Thoracic aorta (tissue), 2 donors: ENCODE measurements at regions not wholly inside any gene's neighbourhood (a gene's known extent, or its start where the extent isn't known, plus 50 kb on each side); places are given as distances from the start of the nearest gene placed in this dataset.

Experiments
- ATAC-seq: fragments of 150-250 bp; one replicate; pipeline ENCODE4 v1.8.0; 2017; ENCODE audit warnings: low read depth; ENCODE audit not compliant: insufficient number of reproducible peaks, low FRiP score
- DNase-seq: peaks from one replicate; pipeline ENCODE4 v3.0.0-alpha.2; 2020; ENCODE audit warnings: low spot score
- H3K27ac ChIP-seq, 2 donors: fragments of 200-600 bp; sonication (generic); 1 replicate in 1 of 2; 2 replicates in 1 of 2; pipeline ENCODE4 v1.5.1; 2016; ENCODE audit warnings: mild to moderate bottlenecking in 2 of 2, moderate library complexity in 2 of 2
- H3K27me3 ChIP-seq: fragments of 200-600 bp; sonication (generic); replicated peaks from 2 replicates; pipeline ENCODE4 v1.6.0; 2016; ENCODE audit warnings: mild to moderate bottlenecking; ENCODE audit not compliant: insufficient read depth
- H3K36me3 ChIP-seq: fragments of 200-600 bp; sonication (generic); one replicate; pipeline ENCODE4 v1.5.1; 2016
- H3K4me1 ChIP-seq, 2 donors: fragments of 200-600 bp; sonication (generic); 1 replicate in 1 of 2; 2 replicates in 1 of 2; pipeline versions ENCODE4 v1.5.1 to v1.6.0; 2016; ENCODE audit warnings: low read depth in 2 of 2, mild to moderate bottlenecking in 1 of 2; ENCODE audit not compliant: control insufficient read depth in 1 of 2
- H3K4me3 ChIP-seq: fragments of 200-600 bp; sonication (generic); 2 replicates; pipeline ENCODE4 v1.5.1; 2016; ENCODE audit warnings: mild to moderate bottlenecking
- H3K9me3 ChIP-seq: fragments of 200-600 bp; sonication (generic); 2 replicates; pipeline ENCODE4 v1.5.1; 2016
- TF ChIP-seq, protein P1 (sequence below): fragments of 200-600 bp; sonication (generic); IDR thresholded peaks from one replicate; pipeline ENCODE4 v1.5.1; 2019; ENCODE audit warnings: antibody characterized with exemption

GRCh38 chr9:108750661-108751215 lies 105.0 kb downstream of the ACTL7B start:
- H3K9me3 ChIP-seq, result no peaks in the 10 kb centered on the region
- H3K27ac ChIP-seq, result no peak overlapping the region
- H3K4me3 ChIP-seq, result no peak overlapping the region
- H3K4me1 ChIP-seq, result peaks cover 0 to 3% of the 10 kb centered on the region in 2 donors
- no peak for ATAC-seq
- DNase-seq, result no peak
- TF ChIP-seq, protein P1, sequence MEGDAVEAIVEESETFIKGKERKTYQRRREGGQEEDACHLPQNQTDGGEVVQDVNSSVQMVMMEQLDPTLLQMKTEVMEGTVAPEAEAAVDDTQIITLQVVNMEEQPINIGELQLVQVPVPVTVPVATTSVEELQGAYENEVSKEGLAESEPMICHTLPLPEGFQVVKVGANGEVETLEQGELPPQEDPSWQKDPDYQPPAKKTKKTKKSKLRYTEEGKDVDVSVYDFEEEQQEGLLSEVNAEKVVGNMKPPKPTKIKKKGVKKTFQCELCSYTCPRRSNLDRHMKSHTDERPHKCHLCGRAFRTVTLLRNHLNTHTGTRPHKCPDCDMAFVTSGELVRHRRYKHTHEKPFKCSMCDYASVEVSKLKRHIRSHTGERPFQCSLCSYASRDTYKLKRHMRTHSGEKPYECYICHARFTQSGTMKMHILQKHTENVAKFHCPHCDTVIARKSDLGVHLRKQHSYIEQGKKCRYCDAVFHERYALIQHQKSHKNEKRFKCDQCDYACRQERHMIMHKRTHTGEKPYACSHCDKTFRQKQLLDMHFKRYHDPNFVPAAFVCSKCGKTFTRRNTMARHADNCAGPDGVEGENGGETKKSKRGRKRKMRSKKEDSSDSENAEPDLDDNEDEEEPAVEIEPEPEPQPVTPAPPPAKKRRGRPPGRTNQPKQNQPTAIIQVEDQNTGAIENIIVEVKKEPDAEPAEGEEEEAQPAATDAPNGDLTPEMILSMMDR, result no peak
- no peaks in the 10 kb centered on the region for H3K36me3 ChIP-seq
- no peaks in the 10 kb centered on the region for H3K27me3 ChIP-seq

DNA sequence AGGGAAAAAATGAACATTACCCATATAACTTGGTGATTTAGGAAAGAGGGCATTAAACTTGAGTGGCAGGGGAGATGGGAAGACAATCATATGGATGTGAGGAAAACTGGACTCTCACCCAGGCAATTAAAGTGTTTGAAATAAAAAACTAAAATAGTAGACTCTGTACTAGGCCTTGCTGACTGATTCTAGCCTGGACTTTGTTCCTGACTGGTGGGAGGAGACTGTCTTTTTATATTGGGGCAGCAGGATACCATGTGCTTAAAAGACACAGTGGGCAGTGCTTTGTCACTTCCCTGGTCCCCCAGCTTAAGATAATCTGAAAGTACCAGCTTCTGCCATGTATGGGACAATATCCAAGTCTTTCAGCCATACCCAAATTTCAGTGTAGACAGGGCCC lies 107.0 kb downstream of the ACTL7B start:
- DNase-seq, result no peak

GRCh38 chr9:108746864-108747263 lies 108.9 kb downstream of the ACTL7B start:
- Histone ChIP-seq H3K27me3 (no peaks in the 10 kb centered on the region), H3K4me1 (peaks cover 0 to 3% of the 10 kb centered on the region in 2 donors), H3K36me3 (no peaks in the 10 kb centered on the region), H3K9me3 (no peaks in the 10 kb centered on the region), H3K4me3 (no peak overlapping the region), H3K27ac (no peak overlapping the region)
- TF ChIP-seq, protein P1, result no peak
- no peak for DNase-seq
- no peak for ATAC-seq

More for the DNA sequence above, 107.0 kb downstream of the ACTL7B start:
- no peaks in the 10 kb centered on the region for H3K27me3 ChIP-seq
- H3K9me3 ChIP-seq, result no peaks in the 10 kb centered on the region
- no peak overlapping the region for H3K4me3 ChIP-seq
- no peak for ATAC-seq
- H3K36me3 ChIP-seq, result no peaks in the 10 kb centered on the region
- H3K4me1 ChIP-seq, result peaks cover 0 to 3% of the 10 kb centered on the region in 2 donors
- H3K27ac ChIP-seq, result no peak overlapping the region
- TF ChIP-seq, protein P1, result no peak

DNA sequence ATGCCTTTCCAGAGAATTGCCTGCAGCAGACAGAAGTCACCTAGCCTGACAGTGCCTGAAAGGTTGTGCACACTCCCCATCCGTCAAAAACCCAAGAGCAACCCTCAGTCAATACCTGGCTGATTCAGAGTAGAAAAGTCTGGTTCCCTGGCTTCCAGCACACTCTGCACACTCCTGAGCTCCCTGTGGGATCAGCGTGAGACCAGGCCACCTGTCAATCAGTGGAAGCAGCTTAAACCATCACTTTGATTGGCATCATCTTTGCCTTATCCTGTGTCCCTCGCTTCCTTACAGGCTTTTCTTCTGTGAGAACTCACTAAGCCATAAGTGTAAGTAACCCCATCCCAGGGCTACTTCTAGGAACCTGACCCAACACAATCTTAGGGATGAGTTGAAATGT lies 109.8 kb downstream of the ACTL7B start:
- H3K36me3 ChIP-seq, result no peaks in the 10 kb centered on the region
- DNase-seq (no peak), ATAC-seq (no peak)
- H3K4me3 ChIP-seq, result no peak overlapping the region
- no peaks in the 10 kb centered on the region for H3K27me3 ChIP-seq
- peaks cover 0 to 3% of the 10 kb centered on the region in 2 donors for H3K4me1 ChIP-seq
- H3K9me3 ChIP-seq, result no peaks in the 10 kb centered on the region
- no peak overlapping the region for H3K27ac ChIP-seq
- TF ChIP-seq, protein P1, result no peak

- Histone ChIP-seq H3K36me3 (no peaks in the 10 kb centered on the region), H3K4me3 (no peak overlapping the region), H3K27me3 (no peaks in the 10 kb centered on the region), H3K27ac (no peak overlapping the region), H3K9me3 (no peaks in the 10 kb centered on the region), H3K4me1 (peaks cover 0 to 3% of the 10 kb centered on the region in 2 donors)
- no peak for DNase-seq
- TF ChIP-seq, protein P1, result no peak
- no peak for ATAC-seq
Observed at GRCh38 chr9:108744641-108745040, 111.1 kb downstream of the ACTL7B start.
